OCI-LY3 (cell line): ENCODE measurements at regions not wholly inside any gene's neighbourhood (a gene's known extent, or its start where the extent isn't known, plus 50 kb on each side); places are given as distances from the start of the nearest gene placed in this dataset.

Experiments
- H2AFZ ChIP-seq: fragments of 200-600, 300-600 bp; shearing (Covaris generic); 2 replicates; pipeline ENCODE4 v1.6.0; 2014; ENCODE audit warnings: antibody characterized with exemption, low read depth, low read length
- H3K27ac ChIP-seq: fragments of 200-600, 300-600 bp; sonication (generic); 2 replicates; pipeline ENCODE4 v1.5.1; 2014; ENCODE audit warnings: mild to moderate bottlenecking, low read length, moderate library complexity, mixed read lengths
- H3K27me3 ChIP-seq: fragments of 200-600, 300-600 bp; sonication (generic); 2 replicates; pipeline ENCODE4 v1.6.1; 2014; ENCODE audit warnings: low read depth, low read length, mixed read lengths
- H3K36me3 ChIP-seq: fragments of 200-600, 300-600 bp; sonication (generic); replicated peaks from 2 replicates; pipeline ENCODE3; 2014; ENCODE audit warnings: low read depth, low read length, mixed read lengths
- H3K4me1 ChIP-seq: fragments of 300-600, 200-600 bp; sonication (generic); 2 replicates; pipeline ENCODE4 v1.6.1; 2014; ENCODE audit warnings: low read length, mixed read lengths
- H3K4me2 ChIP-seq: fragments of 200-600, 300-600 bp; sonication (generic); 2 replicates; pipeline ENCODE4 v1.6.1; 2014; ENCODE audit warnings: low read length, mixed read lengths
- H3K4me3 ChIP-seq: fragments of 300-600, 200-600 bp; sonication (generic); 2 replicates; pipeline ENCODE4 v1.5.1; 2014; ENCODE audit warnings: antibody characterized with exemption, mild to moderate bottlenecking, low read length, moderate library complexity
- H3K79me2 ChIP-seq: fragments of 300-600, 200-600 bp; shearing (Covaris generic); 2 replicates; pipeline ENCODE4 v1.6.1; 2014; ENCODE audit warnings: mild to moderate bottlenecking, low read length, mixed read lengths
- H3K9ac ChIP-seq: fragments of 300-600, 200-600 bp; shearing (Covaris generic); 2 replicates; pipeline ENCODE4 v1.6.0; 2014; ENCODE audit warnings: mild to moderate bottlenecking, low read length, moderate library complexity
- H3K9me3 ChIP-seq: fragments of 200-600, 300-600 bp; shearing (Covaris generic); 2 replicates; pipeline ENCODE4 v1.6.1; 2014; ENCODE audit warnings: low read length, mixed read lengths; ENCODE audit not compliant: insufficient read depth
- H4K20me1 ChIP-seq: fragments of 200-600, 300-600 bp; sonication (generic); 2 replicates; pipeline ENCODE4 v1.6.1; 2016; ENCODE audit warnings: low read length, mixed read lengths; ENCODE audit not compliant: insufficient read depth
- EZH2phosphoT487 ChIP-seq: fragments of 200-600 bp; shearing (Covaris generic); IDR thresholded peaks from 2 replicates; pipeline ENCODE4 v1.6.1; 2018; ENCODE audit warnings: antibody characterized with exemption, mixed run types, low read depth
- TF ChIP-seq, protein P1 (sequence below): fragments of 200-600, 300-600 bp; sonication (generic); IDR thresholded peaks from 2 replicates; pipeline ENCODE4 v1.5.1; 2014; ENCODE audit warnings: antibody characterized with exemption, low read length, low read depth

DNA sequence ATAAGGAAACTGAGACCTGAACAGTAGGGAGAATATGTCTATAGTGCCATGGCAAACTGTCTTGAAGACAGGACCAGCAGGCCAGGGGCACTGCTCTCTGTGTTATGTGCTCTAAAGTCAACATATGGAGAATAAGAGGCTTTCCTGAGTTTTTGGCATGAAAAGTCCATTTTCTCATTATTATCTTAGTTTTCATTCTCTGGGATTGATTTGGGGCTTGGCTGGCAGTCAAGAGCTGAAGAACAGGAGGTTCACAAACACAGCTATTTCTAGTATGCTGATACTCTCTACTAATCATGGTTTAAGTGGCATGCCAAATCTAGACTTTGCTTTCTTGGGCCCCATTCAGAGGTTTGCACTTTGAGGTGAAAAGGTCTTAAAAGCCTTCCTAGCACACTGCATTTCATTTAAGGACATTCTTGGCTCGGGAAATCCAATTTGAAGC lies 404.4 kb downstream of the ZNF608 start:
- H3K4me1 ChIP-seq, result peaks cover 21% of the 10 kb centered on the region
- H3K4me3 ChIP-seq, result no peak overlapping the region
- H3K27ac ChIP-seq, result no peak overlapping the region
- TF ChIP-seq, protein P1, sequence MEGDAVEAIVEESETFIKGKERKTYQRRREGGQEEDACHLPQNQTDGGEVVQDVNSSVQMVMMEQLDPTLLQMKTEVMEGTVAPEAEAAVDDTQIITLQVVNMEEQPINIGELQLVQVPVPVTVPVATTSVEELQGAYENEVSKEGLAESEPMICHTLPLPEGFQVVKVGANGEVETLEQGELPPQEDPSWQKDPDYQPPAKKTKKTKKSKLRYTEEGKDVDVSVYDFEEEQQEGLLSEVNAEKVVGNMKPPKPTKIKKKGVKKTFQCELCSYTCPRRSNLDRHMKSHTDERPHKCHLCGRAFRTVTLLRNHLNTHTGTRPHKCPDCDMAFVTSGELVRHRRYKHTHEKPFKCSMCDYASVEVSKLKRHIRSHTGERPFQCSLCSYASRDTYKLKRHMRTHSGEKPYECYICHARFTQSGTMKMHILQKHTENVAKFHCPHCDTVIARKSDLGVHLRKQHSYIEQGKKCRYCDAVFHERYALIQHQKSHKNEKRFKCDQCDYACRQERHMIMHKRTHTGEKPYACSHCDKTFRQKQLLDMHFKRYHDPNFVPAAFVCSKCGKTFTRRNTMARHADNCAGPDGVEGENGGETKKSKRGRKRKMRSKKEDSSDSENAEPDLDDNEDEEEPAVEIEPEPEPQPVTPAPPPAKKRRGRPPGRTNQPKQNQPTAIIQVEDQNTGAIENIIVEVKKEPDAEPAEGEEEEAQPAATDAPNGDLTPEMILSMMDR, result no peak
- no peak for TF ChIP-seq EZH2phosphoT487
- no peaks in the 10 kb centered on the region for H3K79me2 ChIP-seq
- H4K20me1 ChIP-seq, result no peaks in the 10 kb centered on the region
- no peak overlapping the region for H2AFZ ChIP-seq
- H3K4me2 ChIP-seq, result no peak overlapping the region
- no peak overlapping the region for H3K9ac ChIP-seq
- no peaks in the 10 kb centered on the region for H3K27me3 ChIP-seq
- no peaks in the 10 kb centered on the region for H3K9me3 ChIP-seq
- H3K36me3 ChIP-seq, result no peaks in the 10 kb centered on the region

- H2AFZ ChIP-seq, result no peak overlapping the region
- H4K20me1 ChIP-seq, result no peaks in the 10 kb centered on the region
- H3K4me3 ChIP-seq, result no peak overlapping the region
- no peaks in the 10 kb centered on the region for H3K79me2 ChIP-seq
- no peaks in the 10 kb centered on the region for H3K27me3 ChIP-seq
- no peak for TF ChIP-seq EZH2phosphoT487
- TF ChIP-seq, protein P1, result no peak
- H3K4me2 ChIP-seq, result 0 out of 2 replicates have a peak overlapping the region, but pooled peaks have one; percentile 9
- no peak overlapping the region for H3K27ac ChIP-seq
- H3K36me3 ChIP-seq, result no peaks in the 10 kb centered on the region
- H3K4me1 ChIP-seq, result peaks cover 21% of the 10 kb centered on the region
- H3K9ac ChIP-seq, result no peak overlapping the region
- H3K9me3 ChIP-seq, result no peaks in the 10 kb centered on the region
These were observed 405.2 kb downstream of the ZNF608 start for GRCh38 chr5:124341066-124341858.

DNA sequence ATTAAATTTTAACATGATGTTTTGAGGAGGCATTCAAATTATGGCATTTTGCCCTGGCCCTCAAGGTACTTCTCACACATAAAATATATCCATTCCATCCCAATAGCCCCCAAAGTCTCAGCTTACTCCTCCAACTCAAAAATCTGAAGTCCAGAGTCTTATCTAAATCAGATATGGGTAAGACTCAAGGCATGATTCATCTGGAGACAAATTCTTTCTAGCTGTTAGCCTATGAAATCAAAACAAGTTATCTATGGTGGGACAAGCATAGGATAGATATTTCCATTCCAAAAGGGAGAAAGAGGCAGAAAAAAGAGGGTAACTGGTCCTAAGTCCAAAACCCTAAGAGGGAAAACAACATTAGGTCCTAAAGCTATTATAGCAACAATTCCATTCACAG lies 408.4 kb downstream of the ZNF608 start:
- Histone ChIP-seq H3K4me2 (no peak overlapping the region), H2AFZ (no peak overlapping the region), H3K4me3 (no peak overlapping the region), H3K27ac (no peak overlapping the region), H3K27me3 (no peaks in the 10 kb centered on the region), H3K79me2 (no peaks in the 10 kb centered on the region), H4K20me1 (no peaks in the 10 kb centered on the region), H3K36me3 (no peaks in the 10 kb centered on the region), H3K9ac (no peak overlapping the region), H3K9me3 (no peaks in the 10 kb centered on the region), H3K4me1 (peaks cover 10% of the 10 kb centered on the region)
- no peak for TF ChIP-seq EZH2phosphoT487
- TF ChIP-seq, protein P1, result no peak

DNA sequence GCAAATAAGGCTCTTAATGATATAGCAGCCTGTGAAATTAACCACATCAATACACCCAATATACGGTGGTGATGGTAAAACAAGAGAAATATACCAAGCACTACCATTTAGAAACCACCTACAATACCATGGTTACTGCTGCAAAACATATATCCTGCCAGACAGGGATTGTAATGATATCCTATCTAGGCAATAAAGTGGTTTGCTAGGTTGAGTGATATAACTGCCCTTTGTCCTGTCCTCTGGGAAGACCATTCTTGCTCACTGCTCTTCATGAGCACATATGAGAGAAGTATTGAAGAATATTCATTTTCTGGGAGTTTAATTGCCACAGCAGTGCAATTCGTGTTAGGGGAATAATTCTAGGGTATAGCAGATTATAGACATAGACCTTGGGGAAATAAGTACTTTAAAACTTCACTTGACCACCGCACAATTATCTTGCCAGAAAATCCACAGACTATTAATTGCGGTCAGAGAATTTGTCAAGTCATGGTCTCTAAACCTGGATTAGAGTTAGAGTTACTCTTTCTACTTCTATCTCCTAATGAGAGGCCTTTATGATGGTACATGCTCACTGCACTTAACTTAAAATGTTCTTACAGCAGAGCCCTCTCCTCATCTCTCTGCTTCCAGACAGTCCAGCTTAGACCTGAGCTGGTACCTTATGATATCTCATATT lies 413.0 kb downstream of the ZNF608 start:
- no peak overlapping the region for H2AFZ ChIP-seq
- no peak overlapping the region for H3K27ac ChIP-seq
- no peak overlapping the region for H3K4me3 ChIP-seq
- no peaks in the 10 kb centered on the region for H3K4me1 ChIP-seq
- no peaks in the 10 kb centered on the region for H4K20me1 ChIP-seq
- no peaks in the 10 kb centered on the region for H3K36me3 ChIP-seq
- TF ChIP-seq, protein P1, result no peak
- TF ChIP-seq EZH2phosphoT487, result no peak
- H3K4me2 ChIP-seq, result no peak overlapping the region
- H3K9me3 ChIP-seq, result no peaks in the 10 kb centered on the region
- no peaks in the 10 kb centered on the region for H3K79me2 ChIP-seq
- H3K9ac ChIP-seq, result no peak overlapping the region
- no peaks in the 10 kb centered on the region for H3K27me3 ChIP-seq
